ENCODE measurements at regions not wholly inside any gene's neighbourhood (a gene's known extent, or its start where the extent isn't known, plus 50 kb on each side); places are given as distances from the start of the nearest gene placed in this dataset.
"Not testable (repeated sequence)": the region's sequence is repeated elsewhere in the genome, so short reads cannot be mapped to it uniquely, and the experiment has no call there.

DNA sequence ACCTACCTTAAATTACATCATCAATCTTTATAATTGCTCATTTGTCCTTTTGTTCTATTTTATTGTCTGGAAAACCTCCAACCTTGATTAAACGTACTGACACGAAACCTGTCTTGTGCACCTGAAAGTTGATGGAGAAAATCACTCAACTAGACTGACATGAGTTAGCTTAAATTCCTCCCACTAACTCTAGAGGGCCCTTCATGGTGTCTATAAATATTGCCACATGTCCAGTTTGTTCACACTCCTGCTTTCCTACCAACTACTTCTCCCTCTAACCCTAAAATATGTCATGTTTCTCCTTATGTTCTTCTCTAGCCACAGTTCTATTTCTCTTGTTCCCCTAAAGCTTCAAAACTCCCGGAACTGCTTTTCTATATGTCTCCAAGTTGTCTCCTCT is 59.8 kb upstream of the SGO1 start:
- no peak for DNase-seq (ENCODE audit: low spot score)
- TF ChIP-seq, protein P1, sequence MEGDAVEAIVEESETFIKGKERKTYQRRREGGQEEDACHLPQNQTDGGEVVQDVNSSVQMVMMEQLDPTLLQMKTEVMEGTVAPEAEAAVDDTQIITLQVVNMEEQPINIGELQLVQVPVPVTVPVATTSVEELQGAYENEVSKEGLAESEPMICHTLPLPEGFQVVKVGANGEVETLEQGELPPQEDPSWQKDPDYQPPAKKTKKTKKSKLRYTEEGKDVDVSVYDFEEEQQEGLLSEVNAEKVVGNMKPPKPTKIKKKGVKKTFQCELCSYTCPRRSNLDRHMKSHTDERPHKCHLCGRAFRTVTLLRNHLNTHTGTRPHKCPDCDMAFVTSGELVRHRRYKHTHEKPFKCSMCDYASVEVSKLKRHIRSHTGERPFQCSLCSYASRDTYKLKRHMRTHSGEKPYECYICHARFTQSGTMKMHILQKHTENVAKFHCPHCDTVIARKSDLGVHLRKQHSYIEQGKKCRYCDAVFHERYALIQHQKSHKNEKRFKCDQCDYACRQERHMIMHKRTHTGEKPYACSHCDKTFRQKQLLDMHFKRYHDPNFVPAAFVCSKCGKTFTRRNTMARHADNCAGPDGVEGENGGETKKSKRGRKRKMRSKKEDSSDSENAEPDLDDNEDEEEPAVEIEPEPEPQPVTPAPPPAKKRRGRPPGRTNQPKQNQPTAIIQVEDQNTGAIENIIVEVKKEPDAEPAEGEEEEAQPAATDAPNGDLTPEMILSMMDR (IDR thresholded peaks at IDR 0.05; ENCODE audit: extremely low read depth, missing control alignments) = no peak

GRCh38 chr3:20240154-20240883 is 54.3 kb upstream of the SGO1 start:
- no peak for DNase-seq (ENCODE audit: low spot score)
- TF ChIP-seq, protein P1 (IDR thresholded peaks at IDR 0.05; ENCODE audit: extremely low read depth, missing control alignments) = no peak

GRCh38 chr3:20238199-20238598 is 52.2 kb upstream of the SGO1 start:
- not testable (repeated sequence) for DNase-seq (ENCODE audit: low spot score)

- TF ChIP-seq, protein P1 (IDR thresholded peaks at IDR 0.05; ENCODE audit: extremely low read depth, missing control alignments) = no peak
- no peak for DNase-seq (ENCODE audit: low spot score)
These were observed 50.6 kb upstream of the SGO1 start for GRCh38 chr3:20236603-20237002.

All from GM20000 (cell line).